ENCODE measurements at regions not wholly inside any gene's neighbourhood (a gene's known extent, or its start where the extent isn't known, plus 50 kb on each side); places are given as distances from the start of the nearest gene placed in this dataset.
A peak's percentile ranks its signal among the peaks of the same experiment; 100 is the strongest.

DNA sequence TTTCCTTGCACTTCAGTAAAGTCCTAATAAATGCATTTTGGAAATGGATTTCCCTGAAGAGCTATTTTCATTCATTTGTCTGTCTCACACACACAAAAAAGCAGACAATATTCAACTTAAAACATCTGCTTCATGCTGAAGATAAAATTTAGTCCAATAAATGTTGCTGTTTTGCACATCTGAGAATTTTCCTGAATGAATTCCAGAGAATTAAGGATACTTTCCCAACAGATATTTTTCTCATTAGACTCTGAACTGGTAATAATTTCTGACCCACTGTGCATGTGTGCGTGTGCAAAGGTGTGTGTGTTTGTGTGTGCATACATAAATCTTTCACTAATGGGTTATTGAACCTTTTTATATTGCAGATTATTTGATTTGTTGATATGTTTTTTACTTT is 390.2 kb upstream of the TMEFF2 start:
- H3K9me3 ChIP-seq (ENCODE audit: low read depth), result no peaks in the 10 kb centered on the region
- TF ChIP-seq EZH2 (IDR thresholded peaks at IDR 0.05; ENCODE audit: borderline replicate concordance), result no peak
- TF ChIP-seq EZH2phosphoT487 (IDR thresholded peaks at IDR 0.05; ENCODE audit: low read depth, severe bottlenecking, unreplicated experiment), result no peak
- TF ChIP-seq CTCF (IDR thresholded peaks at IDR 0.05; ENCODE audit: poor library complexity), result no peak
- H3K4me3 ChIP-seq, result no peak overlapping the region
- DNase-seq (ENCODE audit: low spot score), result no peak
- H3K79me2 ChIP-seq, result no peaks in the 10 kb centered on the region
- H3K4me2 ChIP-seq, result no peak overlapping the region
- no peaks in the 10 kb centered on the region for H4K20me1 ChIP-seq (ENCODE audit: insufficient read depth, poor library complexity, severe bottlenecking)
- no peaks in the 10 kb centered on the region for H3K4me1 ChIP-seq (ENCODE audit: insufficient read depth)
- H3K36me3 ChIP-seq (replicated peaks; ENCODE audit: insufficient read depth, low read depth), result no peaks in the 10 kb centered on the region
- H2AFZ ChIP-seq, result no peak overlapping the region
- no peak overlapping the region for H3K27ac ChIP-seq
- no peaks in the 10 kb centered on the region for H3K9me2 ChIP-seq (replicated peaks; ENCODE audit: insufficient read depth)
- no peaks in the 10 kb centered on the region for H3K27me3 ChIP-seq
- WGBS (ENCODE audit: low lambda C conversion rate, missing lambda C conversion rate), result 57% methylated on average over 1 of the region's 1 CpG

GRCh38 chr2:192579965-192580700 is 385.4 kb upstream of the TMEFF2 start:
- Histone ChIP-seq H3K9me3 (ENCODE audit: low read depth) (no peaks in the 10 kb centered on the region), H3K36me3 (replicated peaks; ENCODE audit: insufficient read depth, low read depth) (no peaks in the 10 kb centered on the region), H3K4me2 (peak overlapping the region; percentile 7), H3K79me2 (no peaks in the 10 kb centered on the region), H4K20me1 (ENCODE audit: insufficient read depth, poor library complexity, severe bottlenecking) (no peaks in the 10 kb centered on the region), H3K27ac (no peak overlapping the region), H3K4me3 (no peak overlapping the region), H2AFZ (no peak overlapping the region), H3K4me1 (ENCODE audit: insufficient read depth) (peaks cover 6% of the 10 kb centered on the region), H3K27me3 (no peaks in the 10 kb centered on the region), H3K9me2 (replicated peaks; ENCODE audit: insufficient read depth) (no peaks in the 10 kb centered on the region)
- no peak for DNase-seq (ENCODE audit: low spot score)
- TF ChIP-seq EZH2phosphoT487 (IDR thresholded peaks at IDR 0.05; ENCODE audit: low read depth, severe bottlenecking, unreplicated experiment), result no peak
- no peak for TF ChIP-seq EZH2 (IDR thresholded peaks at IDR 0.05; ENCODE audit: borderline replicate concordance)
- WGBS (ENCODE audit: low lambda C conversion rate, missing lambda C conversion rate), result 64% methylated on average over 2 of the region's 2 CpGs

GRCh38 chr2:192578780-192579179 is 384.0 kb upstream of the TMEFF2 start:
- H3K36me3 ChIP-seq (replicated peaks; ENCODE audit: insufficient read depth, low read depth), result no peaks in the 10 kb centered on the region

More at GRCh38 chr2:192578780-192579179, 384.0 kb upstream of the TMEFF2 start:
- WGBS (ENCODE audit: low lambda C conversion rate, missing lambda C conversion rate), result 60% methylated on average over 2 of the region's 2 CpGs
- no peaks in the 10 kb centered on the region for H3K27me3 ChIP-seq
- DNase-seq (ENCODE audit: low spot score), result peak; percentile 20
- no peak overlapping the region for H3K27ac ChIP-seq
- H2AFZ ChIP-seq, result no peak overlapping the region
- H4K20me1 ChIP-seq (ENCODE audit: insufficient read depth, poor library complexity, severe bottlenecking), result no peaks in the 10 kb centered on the region
- H3K4me2 ChIP-seq, result no peak overlapping the region
- H3K4me1 ChIP-seq (ENCODE audit: insufficient read depth), result peaks cover 6% of the 10 kb centered on the region
- H3K9me2 ChIP-seq (replicated peaks; ENCODE audit: insufficient read depth), result no peaks in the 10 kb centered on the region
- H3K79me2 ChIP-seq, result no peaks in the 10 kb centered on the region
- no peaks in the 10 kb centered on the region for H3K9me3 ChIP-seq (ENCODE audit: low read depth)
- TF ChIP-seq EZH2 (IDR thresholded peaks at IDR 0.05; ENCODE audit: borderline replicate concordance) (no peak), EZH2phosphoT487 (IDR thresholded peaks at IDR 0.05; ENCODE audit: low read depth, severe bottlenecking, unreplicated experiment) (no peak), CTCF (IDR thresholded peaks at IDR 0.05; ENCODE audit: poor library complexity) (no peak)
- H3K4me3 ChIP-seq, result no peak overlapping the region

Measured in hepatocyte (in vitro differentiated cells).